HG03520 (cell line): ENCODE measurements at regions not wholly inside any gene's neighbourhood (a gene's known extent, or its start where the extent isn't known, plus 50 kb on each side); places are given as distances from the start of the nearest gene placed in this dataset.

ENCODE experiments used
- ATAC-seq: cut with Tn5 transposase; IDR thresholded peaks from one replicate; pipeline ENCODE4 v1.9.1; 2021; ENCODE audit warnings: mild to moderate bottlenecking, moderate library complexity; ENCODE audit not compliant: unreplicated experiment

DNA sequence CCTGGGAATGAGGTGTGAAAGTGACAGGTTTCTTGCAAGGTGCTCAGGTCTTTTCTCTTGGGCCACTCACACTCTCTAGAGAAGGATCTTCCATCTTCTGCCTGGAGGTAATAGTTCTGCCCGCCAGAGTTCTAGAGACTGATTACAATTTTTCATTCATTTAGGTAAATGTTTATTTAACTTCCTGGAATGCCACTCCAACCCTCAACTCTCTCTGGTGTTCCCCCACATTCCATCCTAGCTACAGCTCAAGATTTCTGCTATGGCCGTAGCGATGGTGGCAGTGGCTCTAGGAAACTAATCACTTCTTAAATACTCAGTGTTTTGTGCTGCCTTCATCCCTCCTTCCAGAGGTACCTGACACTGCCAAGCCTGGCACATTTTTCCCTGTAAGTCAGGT lies 174.6 kb downstream of the WDR11 start:
- no peak for ATAC-seq

- no peak for ATAC-seq
Measured at GRCh38 chr10:121027371-121027770, 176.2 kb downstream of the WDR11 start.

DNA sequence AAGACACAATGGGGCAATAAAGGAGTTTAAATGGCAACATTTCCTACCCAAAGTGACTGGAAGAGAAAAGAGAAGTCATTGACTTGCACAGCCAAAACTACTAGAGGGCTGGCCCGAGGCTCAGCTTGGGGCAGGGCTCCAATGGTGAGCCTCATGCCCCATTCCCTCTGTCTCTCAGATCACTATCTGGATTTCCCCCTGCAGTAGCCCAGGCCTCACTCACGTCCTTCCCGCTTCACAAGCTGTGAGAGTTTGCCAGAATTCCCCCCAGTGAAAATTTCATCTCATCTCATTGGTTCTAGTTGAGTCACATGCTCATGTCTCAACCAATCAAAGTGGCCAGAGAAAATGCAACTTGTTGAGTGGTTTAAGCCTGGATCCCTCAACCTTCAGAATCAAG lies 181.3 kb downstream of the WDR11 start:
- no peak for ATAC-seq

GRCh38 chr10:121033366-121033765 lies 182.2 kb downstream of the WDR11 start:
- no peak for ATAC-seq

- no peak for ATAC-seq
Measured at GRCh38 chr10:121036431-121036830, 185.3 kb downstream of the WDR11 start.

DNA sequence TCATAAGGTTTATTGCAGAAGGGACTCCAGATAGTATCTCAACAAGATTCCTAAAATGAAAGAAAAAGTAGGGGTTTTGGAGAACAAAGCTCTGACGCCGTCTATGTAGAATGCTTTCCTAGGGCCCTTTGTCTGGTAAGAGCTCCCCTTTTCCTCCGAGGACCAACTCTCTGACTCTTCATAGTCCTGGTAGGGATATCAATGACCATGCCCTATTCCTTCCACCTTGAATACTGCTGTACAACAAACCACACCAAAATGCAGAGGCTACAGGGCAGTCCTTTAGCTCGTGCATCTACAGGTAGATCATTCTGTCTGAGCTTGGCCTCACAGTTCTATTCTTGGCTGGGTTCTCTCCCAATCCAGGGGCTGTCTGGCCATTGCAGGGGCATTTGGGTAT lies 190.3 kb downstream of the WDR11 start:
- ATAC-seq: no peak

GRCh38 chr10:121041906-121042305 lies 190.7 kb downstream of the WDR11 start:
- no peak for ATAC-seq

- ATAC-seq: no peak
Measured at GRCh38 chr10:121042342-121042741, 191.2 kb downstream of the WDR11 start.

- no peak for ATAC-seq
Measured at GRCh38 chr10:121043124-121043849, 192.1 kb downstream of the WDR11 start.

DNA sequence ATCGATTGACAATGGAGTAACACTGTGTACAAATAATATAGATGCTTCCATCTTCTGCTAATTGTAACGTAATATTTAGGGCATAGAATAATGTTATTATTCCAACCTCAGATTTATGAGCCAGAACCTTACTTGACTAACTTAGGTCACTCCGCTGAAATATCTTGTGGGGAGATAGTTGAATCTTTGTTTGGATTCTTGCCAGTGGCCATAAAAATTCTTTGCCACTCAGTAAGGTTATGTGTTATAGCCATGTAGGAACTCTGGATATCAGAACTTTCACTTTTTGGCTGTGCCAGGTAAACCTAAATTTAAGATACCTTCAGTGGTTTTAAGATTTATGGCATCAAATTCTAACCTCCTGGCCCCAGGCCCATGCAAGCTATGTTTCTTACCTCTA lies 197.6 kb downstream of the WDR11 start:
- ATAC-seq: no peak

- ATAC-seq: no peak
Measured at GRCh38 chr10:121049489-121049888, 198.3 kb downstream of the WDR11 start.

DNA sequence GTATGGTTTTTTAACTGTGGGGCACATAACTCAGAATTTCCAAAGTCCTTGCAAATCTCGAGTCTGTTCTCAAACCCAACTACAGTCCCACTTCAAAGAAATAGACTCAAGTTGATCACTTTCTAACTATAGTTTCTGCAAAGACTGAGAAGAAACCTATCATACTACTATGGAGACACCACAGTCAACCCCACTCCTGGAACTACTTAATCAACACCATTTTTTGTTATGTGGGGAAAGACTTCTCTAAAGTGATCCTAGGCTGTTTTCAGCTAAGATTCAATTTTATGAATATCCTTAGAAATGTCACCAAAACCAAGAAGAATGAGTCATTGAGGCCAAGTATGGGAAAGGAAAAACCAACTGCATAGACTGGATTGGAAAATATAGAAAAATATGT lies 198.8 kb downstream of the WDR11 start:
- no peak for ATAC-seq

- ATAC-seq: no peak
Measured at GRCh38 chr10:121051171-121051570, 200.0 kb downstream of the WDR11 start.

DNA sequence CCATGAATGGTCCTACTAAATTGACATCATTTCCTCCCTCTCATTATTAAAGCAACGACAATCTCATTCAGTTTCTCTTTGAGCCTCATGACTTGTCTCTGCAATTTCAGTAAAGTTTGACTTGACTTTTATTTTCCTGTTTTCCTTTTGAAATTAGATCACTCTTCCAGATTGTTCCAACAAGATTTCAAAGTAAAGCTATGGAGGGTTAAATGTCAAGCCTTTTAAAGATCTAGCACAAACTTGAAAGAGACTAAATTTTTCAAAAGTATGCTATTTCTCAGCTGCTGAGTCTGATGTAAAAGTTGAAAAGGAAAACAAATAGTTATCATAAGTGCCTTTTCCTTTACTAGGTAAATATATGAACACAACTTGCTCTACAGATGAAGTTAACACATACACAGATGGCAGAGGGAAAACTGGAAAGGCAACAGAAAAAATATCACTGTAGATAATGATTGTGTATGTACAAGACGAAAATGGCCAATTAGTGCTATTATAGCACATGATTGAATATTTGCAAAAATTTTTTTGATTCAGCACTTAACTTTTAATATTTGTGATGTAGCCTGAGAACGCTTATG lies 200.6 kb downstream of the WDR11 start:
- ATAC-seq: no peak

- ATAC-seq: no peak
Measured at GRCh38 chr10:121053151-121053550, 202.0 kb downstream of the WDR11 start.

DNA sequence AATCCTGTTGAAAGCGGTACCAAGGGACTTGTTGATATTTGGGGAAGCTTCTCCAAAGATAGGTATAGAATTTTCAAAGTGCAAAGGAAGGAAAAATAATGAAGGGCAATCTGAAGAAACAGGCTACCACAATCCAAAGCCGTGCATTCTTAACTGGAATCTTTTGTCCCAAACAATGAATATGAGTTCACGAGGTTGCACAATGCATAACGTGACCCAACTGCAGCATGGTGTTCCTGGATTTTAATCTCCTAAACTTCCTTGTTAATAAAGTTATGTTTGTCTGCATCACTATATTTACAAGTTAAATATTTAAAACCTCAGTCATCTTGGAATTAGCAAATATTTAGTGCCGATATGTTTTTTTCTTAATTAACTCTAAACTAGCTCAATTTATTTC lies 203.7 kb downstream of the WDR11 start:
- no peak for ATAC-seq

GRCh38 chr10:121057269-121057668 lies 206.1 kb downstream of the WDR11 start:
- no peak for ATAC-seq

DNA sequence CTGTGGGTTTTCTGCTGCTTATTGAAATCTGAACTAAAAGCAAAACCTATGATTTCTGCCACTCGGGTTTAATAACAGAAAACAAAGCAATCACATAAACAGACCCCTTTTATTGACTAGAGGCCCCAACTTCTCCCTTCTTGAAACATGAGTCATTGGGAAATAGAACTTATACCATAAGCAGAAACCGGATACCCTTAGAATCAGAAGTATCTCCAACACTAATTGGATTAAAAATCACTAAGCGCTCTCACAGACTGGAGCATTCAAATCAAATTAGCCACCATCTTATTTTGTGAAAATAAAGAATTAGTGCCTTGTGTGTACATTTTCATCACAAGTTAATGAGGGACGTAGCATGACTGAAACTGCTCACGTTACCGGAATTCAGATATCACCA lies 206.9 kb downstream of the WDR11 start:
- ATAC-seq: no peak

- no peak for ATAC-seq
Measured at GRCh38 chr10:121059351-121059750, 208.2 kb downstream of the WDR11 start.

GRCh38 chr10:121062115-121062514 lies 211.0 kb downstream of the WDR11 start:
- no peak for ATAC-seq

DNA sequence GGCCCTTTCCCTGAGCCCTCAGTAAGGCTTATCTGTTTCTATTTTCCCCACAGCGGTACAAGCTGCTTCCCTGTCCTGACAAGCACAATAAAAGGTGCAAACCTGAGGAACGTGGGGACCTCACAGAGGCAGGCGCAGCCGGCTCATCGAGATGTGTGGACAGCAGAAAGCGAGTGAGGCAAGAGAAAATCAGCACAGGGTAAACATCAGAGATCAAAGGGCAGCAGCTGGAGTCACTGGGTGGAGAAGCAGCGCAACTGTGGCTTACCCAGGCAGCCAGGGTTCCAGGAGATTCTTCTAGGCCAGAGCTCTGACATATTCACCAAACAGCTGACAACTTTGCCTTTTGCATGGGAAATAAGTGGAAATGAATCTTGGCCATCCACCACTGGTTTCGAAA lies 212.6 kb downstream of the WDR11 start:
- ATAC-seq: no peak

- ATAC-seq: no peak
Measured at GRCh38 chr10:121064491-121064890, 213.3 kb downstream of the WDR11 start.

DNA sequence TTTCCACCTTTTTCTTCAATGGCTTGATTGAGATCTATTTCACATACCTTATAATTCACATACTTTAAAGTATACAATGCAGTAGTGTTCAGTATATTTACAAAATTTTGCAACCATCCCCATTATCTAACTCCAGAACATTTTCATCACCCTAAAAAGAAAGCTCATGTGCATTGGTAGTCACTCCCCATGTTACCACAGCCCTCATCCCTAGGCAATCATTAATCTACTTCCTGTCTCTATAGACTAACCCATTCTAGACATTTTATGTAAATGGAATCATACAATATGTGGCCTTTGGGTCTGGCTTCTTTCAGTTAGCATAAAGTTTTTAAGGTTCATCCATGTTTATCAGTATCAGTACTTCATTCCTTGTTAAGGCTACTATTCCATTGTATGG lies 214.2 kb downstream of the WDR11 start:
- ATAC-seq: no peak
